ENCODE measurements at regions not wholly inside any gene's neighbourhood (a gene's known extent, or its start where the extent isn't known, plus 50 kb on each side); places are given as distances from the start of the nearest gene placed in this dataset.

DNA sequence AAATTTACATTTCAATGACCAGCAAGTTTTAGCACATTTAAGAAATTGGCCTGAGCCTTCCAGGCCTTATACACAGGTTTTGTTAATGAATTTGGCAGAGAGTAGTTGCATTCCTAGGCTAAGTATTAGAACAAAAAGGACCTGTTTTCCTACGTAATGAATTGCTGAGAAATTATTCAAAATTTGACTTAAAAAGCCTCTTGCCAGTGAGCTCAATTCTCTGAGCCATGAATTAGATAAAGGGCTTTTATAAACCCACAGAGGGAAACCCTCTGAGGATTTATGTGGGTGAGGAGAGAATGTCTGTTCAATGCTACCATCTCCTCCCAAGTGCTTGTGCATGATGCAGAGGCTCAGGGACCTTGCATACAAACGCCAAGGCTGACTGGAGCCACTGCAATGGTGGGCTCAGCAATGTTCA, 94.5 kb upstream of the PELI2 start:
- Histone ChIP-seq H2AFZ (ENCODE audit: insufficient read depth, low read depth, low read length, poor library complexity, severe bottlenecking) (no peak overlapping the region), H3K4me3 (ENCODE audit: control extremely low read depth in 1 of 5, extremely low read depth in 1 of 5, insufficient read depth in 1 of 5, low read depth in 2 of 5, low read length in 4 of 5) (no peak overlapping the region), H3K36me3 (replicated peaks in 1 of 2; ENCODE audit: control extremely low read depth in 1 of 2, control insufficient read depth in 1 of 2, extremely low read depth in 1 of 2, insufficient read depth in 2 of 2, low read length in 1 of 2) (no peaks in the 10 kb centered on the region), H3K27me3 (replicated peaks in 1 of 4; ENCODE audit: control extremely low read depth in 1 of 4, control insufficient read depth in 3 of 4, insufficient read depth in 4 of 4, low read length in 3 of 4) (no peaks in the 10 kb centered on the region), H3K9me3 (ENCODE audit: control extremely low read depth in 1 of 3, control insufficient read depth in 2 of 3, insufficient read depth in 1 of 3, low read length in 2 of 3) (peaks cover 0 to 1% (median 0%) of the 10 kb centered on the region in 3 donors), H4K20me1 (ENCODE audit: control insufficient read depth, insufficient read depth, low read length, poor library complexity, severe bottlenecking) (no peaks in the 10 kb centered on the region), H3K9ac (ENCODE audit: low read length) (no peak overlapping the region), H3K27ac (ENCODE audit: low read length in 2 of 2) (no peak overlapping the region), H3K79me2 (ENCODE audit: control insufficient read depth, insufficient read depth, low read length) (no peaks in the 10 kb centered on the region), H3K4me2 (replicated peaks; ENCODE audit: low read depth, low read length, poor library complexity, severe bottlenecking) (no peak overlapping the region), H3K4me1 (ENCODE audit: control insufficient read depth in 2 of 2, insufficient read depth in 2 of 2, low read length in 2 of 2) (no peaks in the 10 kb centered on the region)
- ATAC-seq (ENCODE audit: low read depth): no peak
- 71% methylated on average over 1 of the region's 2 CpGs for WGBS (ENCODE audit: insufficient coverage)
- no peak for TF ChIP-seq EZH2 (IDR thresholded peaks at IDR 0.05; ENCODE audit: borderline replicate concordance, insufficient read depth, low read depth, low read length, poor library complexity, severe bottlenecking)
- TF ChIP-seq, protein P1, sequence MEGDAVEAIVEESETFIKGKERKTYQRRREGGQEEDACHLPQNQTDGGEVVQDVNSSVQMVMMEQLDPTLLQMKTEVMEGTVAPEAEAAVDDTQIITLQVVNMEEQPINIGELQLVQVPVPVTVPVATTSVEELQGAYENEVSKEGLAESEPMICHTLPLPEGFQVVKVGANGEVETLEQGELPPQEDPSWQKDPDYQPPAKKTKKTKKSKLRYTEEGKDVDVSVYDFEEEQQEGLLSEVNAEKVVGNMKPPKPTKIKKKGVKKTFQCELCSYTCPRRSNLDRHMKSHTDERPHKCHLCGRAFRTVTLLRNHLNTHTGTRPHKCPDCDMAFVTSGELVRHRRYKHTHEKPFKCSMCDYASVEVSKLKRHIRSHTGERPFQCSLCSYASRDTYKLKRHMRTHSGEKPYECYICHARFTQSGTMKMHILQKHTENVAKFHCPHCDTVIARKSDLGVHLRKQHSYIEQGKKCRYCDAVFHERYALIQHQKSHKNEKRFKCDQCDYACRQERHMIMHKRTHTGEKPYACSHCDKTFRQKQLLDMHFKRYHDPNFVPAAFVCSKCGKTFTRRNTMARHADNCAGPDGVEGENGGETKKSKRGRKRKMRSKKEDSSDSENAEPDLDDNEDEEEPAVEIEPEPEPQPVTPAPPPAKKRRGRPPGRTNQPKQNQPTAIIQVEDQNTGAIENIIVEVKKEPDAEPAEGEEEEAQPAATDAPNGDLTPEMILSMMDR (IDR thresholded peaks at IDR 0.05): no peak
- Mint-ChIP-seq H3K27ac (no peak overlapping the region), H3K4me3 (no peak overlapping the region), H3K9me3 (ENCODE audit: insufficient read depth) (no peaks in the 10 kb centered on the region), H3K4me1 (no peaks in the 10 kb centered on the region), H3K27me3 (peaks cover 13% of the 10 kb centered on the region)
- POLR2A ChIA-PET: no interaction called here
- CTCF ChIA-PET: interaction anchor here (1.0 kb wide), 1 partner anchor 114 kb away, joined by 3 read pairs; no protein-coding TSS in a partner anchor
- DNase-seq: no peak
- intact Hi-C loops (cut with micrococcal nuclease): no loop called here

DNA sequence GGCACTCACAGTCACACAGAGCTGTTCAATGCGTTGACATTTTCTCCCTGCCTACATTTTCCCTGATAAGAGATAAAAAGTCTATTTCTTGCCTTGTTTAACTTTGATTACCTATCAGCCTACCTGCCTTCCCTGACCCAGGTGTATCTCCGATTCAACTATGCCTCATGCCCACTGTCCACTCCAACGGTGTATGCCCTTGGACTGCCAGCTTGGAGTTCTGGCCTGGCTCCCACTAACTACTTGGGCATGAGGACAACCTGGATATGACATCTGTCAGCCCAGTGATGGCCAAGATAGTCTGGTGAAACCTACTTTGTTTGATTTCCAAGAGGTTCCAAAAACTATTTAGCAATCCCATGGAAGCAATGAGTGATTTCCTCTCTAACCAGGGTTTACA, 93.0 kb upstream of the PELI2 start:
- Histone ChIP-seq H3K36me3 (replicated peaks in 1 of 2; ENCODE audit: control extremely low read depth in 1 of 2, control insufficient read depth in 1 of 2, extremely low read depth in 1 of 2, insufficient read depth in 2 of 2, low read length in 1 of 2) (no peaks in the 10 kb centered on the region), H2AFZ (ENCODE audit: insufficient read depth, low read depth, low read length, poor library complexity, severe bottlenecking) (no peak overlapping the region), H3K4me3 (ENCODE audit: control extremely low read depth in 1 of 5, extremely low read depth in 1 of 5, insufficient read depth in 1 of 5, low read depth in 2 of 5, low read length in 4 of 5) (no peak overlapping the region), H3K9ac (ENCODE audit: low read length) (no peak overlapping the region), H4K20me1 (ENCODE audit: control insufficient read depth, insufficient read depth, low read length, poor library complexity, severe bottlenecking) (no peaks in the 10 kb centered on the region), H3K4me1 (ENCODE audit: control insufficient read depth in 2 of 2, insufficient read depth in 2 of 2, low read length in 2 of 2) (no peaks in the 10 kb centered on the region), H3K27ac (ENCODE audit: low read length in 2 of 2) (no peak overlapping the region), H3K27me3 (replicated peaks in 1 of 4; ENCODE audit: control extremely low read depth in 1 of 4, control insufficient read depth in 3 of 4, insufficient read depth in 4 of 4, low read length in 3 of 4) (no peaks in the 10 kb centered on the region), H3K9me3 (ENCODE audit: control extremely low read depth in 1 of 3, control insufficient read depth in 2 of 3, insufficient read depth in 1 of 3, low read length in 2 of 3) (no peaks in the 10 kb centered on the region), H3K4me2 (replicated peaks; ENCODE audit: low read depth, low read length, poor library complexity, severe bottlenecking) (no peak overlapping the region), H3K79me2 (ENCODE audit: control insufficient read depth, insufficient read depth, low read length) (no peaks in the 10 kb centered on the region)
- ChIA-PET CTCF (no interaction called here), POLR2A (no interaction called here)
- peaks cover 13% of the 10 kb centered on the region for H3K27me3 Mint-ChIP-seq
- DNase-seq (no peak), ATAC-seq (ENCODE audit: low read depth) (no peak)
- intact Hi-C loops (cut with micrococcal nuclease): no loop called here
- no peak for TF ChIP-seq EZH2 (IDR thresholded peaks at IDR 0.05; ENCODE audit: borderline replicate concordance, insufficient read depth, low read depth, low read length, poor library complexity, severe bottlenecking)
- TF ChIP-seq, protein P1 (IDR thresholded peaks at IDR 0.05): no peak
- H3K4me1 Mint-ChIP-seq: no peaks in the 10 kb centered on the region
- no peaks in the 10 kb centered on the region for H3K9me3 Mint-ChIP-seq (ENCODE audit: insufficient read depth)
- H3K4me3 Mint-ChIP-seq: no peak overlapping the region
- H3K27ac Mint-ChIP-seq: no peak overlapping the region
- 89% methylated on average over 3 of the region's 3 CpGs for WGBS (ENCODE audit: insufficient coverage)

Data from B cell (primary cell).